SK-N-SH (cell line): ENCODE measurements at regions not wholly inside any gene's neighbourhood (a gene's known extent, or its start where the extent isn't known, plus 50 kb on each side); places are given as distances from the start of the nearest gene placed in this dataset.
A peak's percentile ranks its signal among the peaks of the same experiment; 100 is the strongest.

ENCODE experiments used
- CTCF ChIA-PET: fragments of 300-600, 350-600 bp; formaldehyde crosslinking; extraction: SDS; loops from one replicate; lab custom pipeline; 2021; lab: Yijun Ruan, JAX
- POLR2A ChIA-PET: fragments of 350-600 bp; sonication (Branson Sonifier 250); formaldehyde crosslinking; extraction: SDS; loops from one replicate; lab custom pipeline; 2020; ENCODE audit warnings: antibody characterized with exemption, inconsistent platforms; lab: Yijun Ruan, JAX
- DNase-seq: peaks from one replicate; pipeline ENCODE4 v3.0.0; 2012
- H2AFZ ChIP-seq: fragments of 200-600 bp; sonication (generic); 2 replicates; pipeline ENCODE4 v1.8.1; 2016; ENCODE audit warnings: antibody characterized with exemption, mild to moderate bottlenecking, low read depth
- H3F3A ChIP-seq: fragments of 200-600 bp; sonication (generic); replicated peaks from 2 replicates; pipeline ENCODE3; 2016; ENCODE audit warnings: antibody characterized with exemption, mild to moderate bottlenecking; ENCODE audit not compliant: insufficient read depth
- H3K27ac ChIP-seq, 2 experiments: fragments of 200-500 bp in 1 of 2; fragments of 200-600 bp in 1 of 2; sonication (Bioruptor generic) in 1 of 2; sonication (generic), shearing (Covaris generic) in 1 of 2; 2 replicates each; pipeline versions ENCODE4 v1.5.1 to v1.6.1; 2014 to 2016; ENCODE audit warnings: low read depth in 2 of 2, inconsistent platforms in 1 of 2, low read length in 1 of 2, mild to moderate bottlenecking in 1 of 2, mixed read lengths in 1 of 2
- H3K27me3 ChIP-seq: fragments of 200-600 bp; sonication (generic), shearing (Covaris generic); 2 replicates; pipeline ENCODE4 v1.6.1; 2016; ENCODE audit warnings: mixed run types; ENCODE audit not compliant: insufficient read depth
- H3K36me3 ChIP-seq, 2 experiments: fragments of 200-500 bp in 1 of 2; fragments of 200-600 bp in 1 of 2; sonication (Bioruptor generic) in 1 of 2; sonication (generic) in 1 of 2; replicated peaks in 1 of 2; 2 replicates each; pipeline versions ENCODE3 to v1.5.1; 2014 to 2016; ENCODE audit warnings: low read length in 1 of 2, mild to moderate bottlenecking in 1 of 2; ENCODE audit not compliant: insufficient read depth in 2 of 2, control insufficient read depth in 1 of 2
- H3K4me1 ChIP-seq, 2 experiments: fragments of 200-500 bp in 1 of 2; fragments of 200-600 bp in 1 of 2; sonication (Bioruptor generic) in 1 of 2; sonication (generic), shearing (Covaris generic) in 1 of 2; 2 replicates each; pipeline versions ENCODE4 v1.5.1 to v1.6.1; 2014 to 2016; ENCODE audit warnings: low read depth in 1 of 2, low read length in 1 of 2, mixed run types in 1 of 2; ENCODE audit not compliant: insufficient read depth in 2 of 2, control insufficient read depth in 1 of 2
- H3K4me2 ChIP-seq: fragments of 200-600 bp; sonication (generic), shearing (Covaris generic); 2 replicates; pipeline ENCODE4 v1.6.1; 2017; ENCODE audit warnings: mixed run types
- H3K4me3 ChIP-seq, 2 experiments: fragments of 200-500 bp in 1 of 2; fragments of 200-600 bp in 1 of 2; sonication (Bioruptor generic) in 1 of 2; sonication (generic), shearing (Covaris generic) in 1 of 2; 2 replicates each; pipeline versions ENCODE4 v1.5.1 to v1.8.1; 2014 to 2016; ENCODE audit warnings: low read depth in 2 of 2, inconsistent platforms in 1 of 2, low read length in 1 of 2, mild to moderate bottlenecking in 1 of 2, mixed read lengths in 1 of 2, moderate library complexity in 1 of 2
- H3K79me2 ChIP-seq: fragments of 200-600 bp; sonication (generic); 2 replicates; pipeline ENCODE4 v1.8.1; 2017; ENCODE audit warnings: mild to moderate bottlenecking; ENCODE audit not compliant: insufficient read depth
- H3K9ac ChIP-seq: fragments of 200-600 bp; sonication (generic); 2 replicates; pipeline ENCODE4 v1.6.1; 2017; ENCODE audit warnings: mixed run types
- H3K9me2 ChIP-seq: fragments of 200-600 bp; sonication (generic); 2 replicates; pipeline ENCODE4 v1.6.1; 2017; ENCODE audit warnings: mixed run types
- H3K9me3 ChIP-seq: fragments of 200-600 bp; sonication (generic); 2 replicates; pipeline ENCODE4 v1.6.1; 2017; ENCODE audit warnings: mixed run types, mild to moderate bottlenecking, moderate library complexity
- H4K20me1 ChIP-seq: fragments of 200-600 bp; sonication (generic); 2 replicates; pipeline ENCODE4 v1.6.1; 2017; ENCODE audit warnings: mild to moderate bottlenecking, mixed run types; ENCODE audit not compliant: insufficient read depth
- EP300 ChIP-seq, 2 experiments: IDR thresholded peaks; 2 replicates each; pipeline versions ENCODE4 v1.4.0 to v1.6.1; 2012; ENCODE audit warnings: borderline replicate concordance in 1 of 2, low read depth in 1 of 2, low read length in 1 of 2
- FOSL2 ChIP-seq: IDR thresholded peaks from 2 replicates; pipeline ENCODE4 v1.4.0; 2012; ENCODE audit warnings: low read depth, mild to moderate bottlenecking, moderate library complexity, borderline replicate concordance
- IRF3 ChIP-seq: fragments of 150-350 bp; IDR thresholded peaks from 2 replicates; pipeline ENCODE4 v1.6.1; 2016; ENCODE audit warnings: mild to moderate bottlenecking, low read depth, low read length
- JUND ChIP-seq: IDR thresholded peaks from 2 replicates; pipeline ENCODE4 v1.4.0; 2012
- MXI1 ChIP-seq: IDR thresholded peaks from 2 replicates; pipeline ENCODE4 v1.6.1; 2012; ENCODE audit warnings: mild to moderate bottlenecking, low read depth, low read length, improper control_type of control experiment
- NFIC ChIP-seq: IDR thresholded peaks from 2 replicates; pipeline ENCODE4 v1.4.0; 2012; ENCODE audit warnings: borderline replicate concordance
- PBX3 ChIP-seq: IDR thresholded peaks from 2 replicates; pipeline ENCODE4; 2012
- RCOR1 ChIP-seq: fragments of 150-350 bp; IDR thresholded peaks from 2 replicates; pipeline ENCODE4 v1.6.1; 2017; ENCODE audit warnings: antibody characterized with exemption, low read length
- RFX5 ChIP-seq: IDR thresholded peaks from 2 replicates; pipeline ENCODE4 v1.6.1; 2012; ENCODE audit warnings: mild to moderate bottlenecking, improper control_type of control experiment, low read length
- RXRA ChIP-seq: IDR thresholded peaks from 2 replicates; pipeline ENCODE4 v1.4.0; 2012; ENCODE audit warnings: low read depth, mild to moderate bottlenecking, borderline replicate concordance
- SIN3A ChIP-seq: IDR thresholded peaks from 2 replicates; pipeline ENCODE4 v1.6.1; 2012; ENCODE audit warnings: low read depth, mild to moderate bottlenecking, low read length, moderate library complexity, borderline replicate concordance
- SMC3 ChIP-seq: IDR thresholded peaks from 2 replicates; pipeline ENCODE4 v1.6.1; 2012; ENCODE audit warnings: low read depth, low read length, improper control_type of control experiment
- TAF1 ChIP-seq: IDR thresholded peaks from 2 replicates; pipeline ENCODE4 v1.6.1; 2012; ENCODE audit warnings: low read depth, mild to moderate bottlenecking, low read length, moderate library complexity, borderline replicate concordance
- TEAD4 ChIP-seq: IDR thresholded peaks from 2 replicates; pipeline ENCODE4 v1.4.0; 2012; ENCODE audit warnings: mild to moderate bottlenecking, borderline replicate concordance; ENCODE audit not compliant: insufficient read depth
- USF1 ChIP-seq: IDR thresholded peaks from 2 replicates; pipeline ENCODE4 v1.4.0; 2012; ENCODE audit warnings: low read depth, borderline replicate concordance
- USF2 ChIP-seq: fragments of 150-350 bp; IDR thresholded peaks from 2 replicates; pipeline ENCODE4 v1.6.1; 2017; ENCODE audit warnings: antibody characterized with exemption, low read length, low read depth, borderline replicate concordance
- YY1 ChIP-seq: IDR thresholded peaks from 2 replicates; pipeline ENCODE4 v1.4.0; 2012; ENCODE audit warnings: low read depth, mild to moderate bottlenecking
- WGBS: methylation state at CpG from one replicate; pipeline ENCODE4 v1.1.6; 2017; ENCODE audit warnings: low lambda C conversion rate; 5-methylcytosine and 5-hydroxymethylcytosine counted together

- Histone ChIP-seq H3K36me3 (no peaks in the 10 kb centered on the region), H4K20me1 (no peaks in the 10 kb centered on the region), H3K27me3 (no peaks in the 10 kb centered on the region), H3K9me3 (no peaks in the 10 kb centered on the region), H2AFZ (no peak overlapping the region), H3K4me1 (peaks cover 0 to 14% of the 10 kb centered on the region in 2 experiments; a peak in 1 of 4 replicates), H3K79me2 (no peaks in the 10 kb centered on the region), H3K9me2 (no peaks in the 10 kb centered on the region), H3K4me3 (no peak overlapping the region), H3K9ac (no peak overlapping the region), H3K4me2 (no peak overlapping the region), H3K27ac (peak overlapping the region in 1 of 2 experiments; percentile 64; a peak in 1 of 4 replicates), H3F3A (no peaks in the 10 kb centered on the region)
- DNase-seq, result no peak
- WGBS, result 93% methylated on average over 2 of the region's 2 CpGs
- POLR2A ChIA-PET, result no interaction called here
- CTCF ChIA-PET, result interaction anchor here (0.8 to 11.1 kb wide), 4 partner anchors 12 to 205 kb away, joined by 3 to 101 read pairs (median 14); no protein-coding TSS in a partner anchor
- TF ChIP-seq RCOR1 (no peak), MXI1 (no peak), IRF3 (no peak), SIN3A (no peak)
Observed at GRCh38 chr1:68324316-68324715, 92.0 kb upstream of the WLS start.

GRCh38 chr1:68322837-68323687 lies 90.7 kb upstream of the WLS start:
- 62% methylated on average over 15 of the region's 15 CpGs for whole genome bisulfite sequencing
- H3K9ac ChIP-seq, result no peak overlapping the region
- H3K27me3 ChIP-seq, result no peaks in the 10 kb centered on the region
- DNase-seq, result peak; percentile 27
- POLR2A ChIA-PET, result no interaction called here
- H3K4me1 ChIP-seq, result peaks cover 0 to 14% of the 10 kb centered on the region in 2 experiments; a peak in 1 of 4 replicates
- no peak overlapping the region for H2AFZ ChIP-seq
- no peak overlapping the region for H3K4me3 ChIP-seq
- H3K36me3 ChIP-seq, result no peaks in the 10 kb centered on the region
- CTCF ChIA-PET, result interaction anchor here (0.6 to 11.1 kb wide), 5 partner anchors 20 to 204 kb away, joined by 3 to 101 read pairs (median 5); no protein-coding TSS in a partner anchor
- H3F3A ChIP-seq, result no peaks in the 10 kb centered on the region
- H3K79me2 ChIP-seq, result no peaks in the 10 kb centered on the region
- H3K4me2 ChIP-seq, result no peak overlapping the region
- no peaks in the 10 kb centered on the region for H3K9me3 ChIP-seq
- peak overlapping the region in 1 of 2 experiments; percentile 64; a peak in 2 of 4 replicates for H3K27ac ChIP-seq
- H4K20me1 ChIP-seq, result no peaks in the 10 kb centered on the region
- no peaks in the 10 kb centered on the region for H3K9me2 ChIP-seq
- TF ChIP-seq RCOR1, result no peak
- peak; percentile 66; the same call in 1 of the 2 replicates for TF ChIP-seq PBX3
- TF ChIP-seq TAF1, result no peak
- TF ChIP-seq EP300 (IDR thresholded peaks at IDR 0.05; ENCODE audit: borderline replicate concordance in 1 of 2, low read depth in 1 of 2, low read length in 1 of 2), result peak in 1 of 2 experiments; percentile 48; a peak in 1 of 4 replicates
- TF ChIP-seq USF2, result no peak
- TF ChIP-seq RFX5, result no peak
- TF ChIP-seq FOSL2, result peak; percentile 23; the same call in 1 of the 2 replicates
- TF ChIP-seq TEAD4, result peak; percentile 47; the same call in 1 of the 2 replicates
- TF ChIP-seq JUND, result peak; percentile 18; the same call in 1 of the 2 replicates
- TF ChIP-seq SMC3, result no peak
- no peak for TF ChIP-seq YY1
- TF ChIP-seq RXRA, result peak; percentile 21; the same call in 1 of the 2 replicates
- TF ChIP-seq USF1, result no peak
- TF ChIP-seq NFIC, result peak; percentile 7; the same call in 1 of the 2 replicates
- TF ChIP-seq IRF3, result no peak
